GM19372 (cell line): ENCODE measurements at regions not wholly inside any gene's neighbourhood (a gene's known extent, or its start where the extent isn't known, plus 50 kb on each side); places are given as distances from the start of the nearest gene placed in this dataset.

ENCODE experiments used
- ATAC-seq: cut with Tn5 transposase; IDR thresholded peaks from one replicate; pipeline ENCODE4 v1.9.1; 2021; ENCODE audit warnings: mild to moderate bottlenecking, low read depth, moderate library complexity; ENCODE audit not compliant: unreplicated experiment

- no peak for ATAC-seq
Observed at GRCh38 chr20:24339210-24339641, 130.2 kb upstream of the SYNDIG1 start.

DNA sequence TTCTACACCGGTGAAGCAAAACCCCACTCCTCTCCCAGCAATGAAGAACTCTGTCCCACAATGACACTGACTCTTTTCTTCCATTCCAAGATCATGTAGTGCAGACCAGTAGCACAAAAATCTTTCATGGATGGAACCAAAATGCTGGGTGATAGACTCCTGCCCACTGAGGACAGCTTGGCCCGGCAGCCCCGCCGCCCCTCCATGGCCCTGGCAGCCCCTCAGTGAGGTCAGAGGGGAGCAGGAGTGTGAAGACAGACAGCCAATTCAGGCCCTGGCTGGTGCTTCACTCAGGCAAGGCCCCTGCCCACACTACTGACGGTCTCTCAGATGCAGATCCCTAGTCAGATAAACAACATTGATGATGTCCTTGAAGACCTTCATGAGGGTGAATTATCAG, 131.9 kb upstream of the SYNDIG1 start:
- no peak for ATAC-seq

- ATAC-seq, result no peak
Observed at GRCh38 chr20:24337069-24337468, 132.4 kb upstream of the SYNDIG1 start.

GRCh38 chr20:24334830-24335229, 134.6 kb upstream of the SYNDIG1 start:
- no peak for ATAC-seq

DNA sequence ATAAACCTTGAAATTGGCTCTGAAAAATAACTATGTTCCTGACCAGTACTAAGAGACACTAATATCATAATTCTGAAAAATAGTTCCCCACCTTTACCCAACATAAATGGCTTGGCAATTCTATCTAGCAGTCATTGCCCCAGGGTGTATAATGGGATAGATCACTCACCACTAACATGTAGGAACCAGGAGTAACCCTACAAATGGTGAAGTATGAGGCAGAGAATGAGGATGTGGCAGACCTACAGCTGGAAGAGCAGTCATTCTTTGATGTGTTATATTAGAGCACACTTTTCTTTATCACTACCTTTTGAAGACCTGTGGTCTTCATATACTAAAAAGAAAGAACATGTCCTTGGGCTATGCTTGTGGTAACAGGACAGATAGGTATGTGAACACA, 136.5 kb upstream of the SYNDIG1 start:
- no peak for ATAC-seq

GRCh38 chr20:24331939-24332338, 137.5 kb upstream of the SYNDIG1 start:
- no peak for ATAC-seq

DNA sequence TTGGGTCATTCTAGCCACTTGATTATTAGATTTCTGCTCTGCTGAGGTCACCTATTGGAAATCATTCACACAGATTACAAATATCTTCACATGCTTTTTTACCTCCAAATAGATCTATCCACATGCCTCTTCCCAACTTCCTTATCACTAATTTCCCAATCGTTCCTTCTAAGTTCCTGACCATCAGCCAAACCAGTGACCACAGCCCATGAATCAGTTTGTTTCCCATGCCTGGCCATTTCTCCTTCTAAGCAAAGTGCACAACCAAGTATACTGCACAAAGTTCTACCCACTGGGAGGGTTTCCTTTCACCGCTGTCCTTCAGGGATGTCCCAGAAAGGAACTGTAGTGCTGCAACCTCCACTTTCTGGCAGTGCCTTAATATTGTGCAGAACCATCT, 140.5 kb upstream of the SYNDIG1 start:
- ATAC-seq, result no peak

DNA sequence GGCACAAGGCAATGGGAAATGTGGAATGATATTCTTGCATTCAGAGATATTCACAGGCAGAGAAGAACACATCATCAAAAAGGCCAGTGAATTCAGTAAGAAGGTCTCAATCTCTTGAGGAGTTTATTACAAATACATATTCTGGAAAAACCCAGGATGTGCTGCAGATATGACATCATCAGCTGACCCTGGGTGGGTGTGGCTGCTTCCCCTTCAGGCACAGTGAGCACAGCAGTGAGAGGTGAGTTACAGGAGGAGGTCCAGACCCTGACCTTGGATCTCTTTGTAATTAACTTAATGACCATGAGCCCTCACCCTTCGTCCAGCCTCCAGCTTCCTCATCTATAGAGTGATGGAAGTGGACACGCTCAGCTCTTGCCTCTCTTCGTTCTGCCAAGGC, 147.5 kb upstream of the SYNDIG1 start:
- ATAC-seq, result no peak

- ATAC-seq, result no peak
Observed at GRCh38 chr20:24318569-24319352, 150.7 kb upstream of the SYNDIG1 start.

- no peak for ATAC-seq
Observed at GRCh38 chr20:24317224-24317623, 152.2 kb upstream of the SYNDIG1 start.

DNA sequence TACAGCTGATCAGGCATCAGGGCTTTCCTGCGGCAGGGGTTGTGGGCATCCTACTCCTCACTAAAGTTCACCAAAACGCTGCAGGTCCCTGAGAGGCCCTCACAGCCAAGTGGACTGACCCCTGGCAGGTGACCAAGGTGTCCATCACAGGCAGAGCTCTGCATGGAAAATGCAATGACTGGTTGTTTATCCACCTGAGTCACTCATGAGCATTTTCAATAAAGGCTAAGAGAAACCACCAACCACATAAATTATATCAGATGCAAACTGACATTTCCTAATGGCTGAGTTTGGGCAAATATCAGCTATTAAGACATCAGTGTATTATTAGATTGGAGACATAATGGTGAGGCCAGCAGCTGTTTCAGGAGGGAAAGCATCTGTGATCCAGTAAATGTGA, 152.7 kb upstream of the SYNDIG1 start:
- ATAC-seq, result no peak

- no peak for ATAC-seq
Observed at GRCh38 chr20:24314053-24314452, 155.4 kb upstream of the SYNDIG1 start.

DNA sequence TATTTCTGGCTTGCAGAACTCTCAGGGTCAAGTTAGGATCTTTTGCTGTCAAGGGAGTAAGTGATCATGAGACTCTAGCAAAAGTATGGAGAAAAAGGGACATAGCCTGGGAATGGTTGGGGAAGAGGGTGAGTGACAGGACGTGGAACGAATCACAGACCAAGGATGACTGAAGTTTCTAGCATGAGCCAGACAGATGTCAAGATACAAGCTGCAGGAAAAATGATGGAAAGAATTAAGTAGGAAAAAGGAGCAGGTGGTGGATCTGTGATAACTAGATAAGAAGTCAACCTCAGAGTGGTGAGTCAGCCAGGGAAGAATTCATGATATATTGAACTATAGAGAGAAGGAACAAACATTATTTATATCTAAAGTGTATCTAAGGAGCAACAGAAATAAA, 159.8 kb upstream of the SYNDIG1 start:
- ATAC-seq, result no peak

DNA sequence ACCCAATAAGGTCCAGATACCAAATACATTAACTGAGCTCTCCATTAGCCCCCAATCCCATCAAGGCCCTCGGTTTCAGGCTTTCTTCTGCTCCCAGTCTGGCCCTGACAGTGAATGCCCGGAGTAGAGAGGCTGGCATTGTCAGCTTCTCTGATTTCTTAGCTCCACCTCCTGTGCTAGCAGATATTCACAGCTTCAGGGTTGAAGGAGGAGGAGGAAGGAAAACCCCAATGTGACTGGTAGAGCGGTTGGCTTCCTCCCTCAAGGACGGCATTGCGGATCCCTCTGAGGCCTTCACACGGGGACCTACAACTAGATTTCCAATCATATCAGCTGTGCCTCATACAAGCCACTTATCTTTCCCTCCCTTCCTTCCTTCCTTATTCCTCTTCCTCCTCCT, 164.1 kb upstream of the SYNDIG1 start:
- no peak for ATAC-seq

- no peak for ATAC-seq
Observed at GRCh38 chr20:24304291-24304690, 165.1 kb upstream of the SYNDIG1 start.

DNA sequence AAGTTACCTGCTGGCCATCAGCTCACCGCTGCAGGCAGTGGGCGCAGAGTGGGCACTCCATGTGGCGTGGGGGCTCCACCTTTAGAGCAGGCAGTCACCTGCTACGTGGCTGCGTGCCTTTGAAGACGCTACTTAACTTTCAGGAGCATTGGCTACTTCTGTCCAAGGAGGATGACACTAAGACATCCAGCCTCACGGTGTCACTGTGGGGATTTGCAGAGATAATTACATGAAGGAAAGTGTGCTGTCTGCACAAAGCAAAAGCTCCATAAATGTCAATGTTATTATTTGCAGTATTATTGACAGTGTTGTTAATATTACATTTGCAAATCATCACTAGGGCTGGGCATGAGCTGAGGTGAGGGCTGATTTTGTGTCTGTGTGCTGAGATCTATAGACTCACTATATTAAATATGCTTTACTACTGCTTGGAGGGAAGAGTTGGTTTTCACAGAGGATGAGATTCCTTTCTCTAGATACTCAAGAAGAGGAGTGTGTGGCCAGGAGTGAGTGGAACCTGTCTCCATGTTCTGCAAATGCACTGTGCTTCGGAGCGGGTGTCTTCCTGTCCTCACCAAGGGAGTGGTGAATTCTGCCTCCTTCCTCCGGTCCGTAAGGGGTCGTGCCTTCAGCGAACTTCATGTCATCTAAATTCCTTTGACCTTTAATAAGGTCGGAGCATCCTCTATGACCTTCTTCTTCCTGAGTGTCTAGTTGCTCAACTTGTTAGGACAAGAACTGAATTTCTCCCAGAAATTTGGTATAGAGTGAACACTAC, 165.8 kb upstream of the SYNDIG1 start:
- no peak for ATAC-seq

DNA sequence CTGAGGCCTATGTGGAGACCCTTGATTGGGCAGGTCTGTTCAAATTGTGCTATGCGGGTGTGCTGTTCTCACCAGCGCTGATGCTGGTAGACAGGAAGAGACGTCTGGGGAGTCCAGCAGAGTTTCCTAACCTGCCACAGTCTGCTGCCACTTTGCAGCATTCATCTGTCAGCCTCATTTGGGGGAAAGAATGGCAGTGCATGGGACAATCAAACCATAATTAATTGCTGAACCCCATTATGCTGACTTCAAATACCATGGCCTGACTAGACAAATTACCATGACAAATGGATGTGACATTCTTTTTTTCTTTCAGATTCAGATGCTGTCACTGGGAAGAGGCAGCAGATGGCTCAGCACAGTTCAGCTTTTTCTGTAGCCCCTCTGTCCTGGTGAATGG, 171.4 kb upstream of the SYNDIG1 start:
- no peak for ATAC-seq

GRCh38 chr20:24296477-24297261, 172.8 kb upstream of the SYNDIG1 start:
- ATAC-seq, result no peak

- ATAC-seq, result no peak
Observed at GRCh38 chr20:24291014-24291413, 178.4 kb upstream of the SYNDIG1 start.

- ATAC-seq, result no peak
Observed at GRCh38 chr20:24289737-24290481, 179.5 kb upstream of the SYNDIG1 start.
